CD4-positive, alpha-beta T cell (primary cell): ENCODE measurements at regions not wholly inside any gene's neighbourhood (a gene's known extent, or its start where the extent isn't known, plus 50 kb on each side); places are given as distances from the start of the nearest gene placed in this dataset.

ENCODE experiments used
- ATAC-seq: fragments of 200-7000 bp; cut with Tn5 transposase; one replicate; pipeline ENCODE4 v1.10.0; 2022; ENCODE audit warnings: mild to moderate bottlenecking; ENCODE audit not compliant: poor library complexity
- CTCF ChIA-PET: fragments of 350-600 bp; sonication (Branson Sonifier 250); formaldehyde crosslinking; loops from one replicate; lab custom pipeline; 2021; ENCODE audit warnings: antibody characterized with exemption, inconsistent platforms; lab: Charles Lee
- POLR2A ChIA-PET: fragments of 350-600 bp; sonication (Branson Sonifier 250); formaldehyde crosslinking; loops from one replicate; lab custom pipeline; 2021; ENCODE audit warnings: antibody characterized with exemption, inconsistent platforms; lab: Charles Lee
- DNase-seq, 14 experiments: peaks; one replicate each; pipeline ENCODE4 v3.0.0-alpha.2; 2013 to 2020; ENCODE audit warnings: mixed read lengths in 2 of 14
- H3K27ac ChIP-seq, 2 donors: one replicate each; pipeline versions ENCODE4 v1.5.1 to v1.7.0; 2013; ENCODE audit warnings: low read length in 2 of 2, low read depth in 1 of 2, mild to moderate bottlenecking in 1 of 2
- H3K27me3 ChIP-seq, 2 experiments: 1 replicate in 1 of 2; 2 replicates in 1 of 2; pipeline versions ENCODE4 v1.6.1 to v1.7.0; 2013; ENCODE audit warnings: low read length in 2 of 2, control low read depth in 1 of 2, mild to moderate bottlenecking in 1 of 2, moderate library complexity in 1 of 2; ENCODE audit not compliant: insufficient read depth in 2 of 2, control insufficient read depth in 1 of 2
- H3K36me3 ChIP-seq: one replicate; pipeline ENCODE4 v1.6.1; 2013; ENCODE audit warnings: low read length, control low read depth; ENCODE audit not compliant: insufficient read depth
- H3K4me1 ChIP-seq: one replicate; pipeline ENCODE4 v1.6.1; 2013; ENCODE audit warnings: low read length, control low read depth; ENCODE audit not compliant: insufficient read depth
- H3K4me3 ChIP-seq: one replicate; pipeline ENCODE4 v1.5.1; 2013; ENCODE audit warnings: mild to moderate bottlenecking, low read length, moderate library complexity
- H3K9me3 ChIP-seq, 2 experiments: 1 replicate in 1 of 2; 2 replicates in 1 of 2; pipeline versions ENCODE4 v1.6.1 to v1.7.0; 2013; ENCODE audit warnings: low read length in 2 of 2, mild to moderate bottlenecking in 2 of 2, control low read depth in 1 of 2, moderate library complexity in 1 of 2; ENCODE audit not compliant: control insufficient read depth in 1 of 2, insufficient read depth in 1 of 2
- H3K27ac Mint-ChIP-seq: one replicate; pipeline ENCODE4 v1.8.0; 2020; ENCODE audit warnings: mixed read lengths
- H3K27me3 Mint-ChIP-seq: one replicate; pipeline ENCODE4 v1.8.0; 2021; ENCODE audit warnings: mixed read lengths
- H3K36me3 Mint-ChIP-seq: one replicate; pipeline ENCODE4 v1.8.0; 2021; ENCODE audit warnings: low read depth, mixed read lengths
- H3K4me1 Mint-ChIP-seq: one replicate; pipeline ENCODE4 v1.8.0; 2021; ENCODE audit warnings: low read depth, mixed read lengths
- H3K4me3 Mint-ChIP-seq: one replicate; pipeline ENCODE4 v1.8.0; 2020; ENCODE audit warnings: mild to moderate bottlenecking, mixed read lengths
- H3K9me3 Mint-ChIP-seq: one replicate; pipeline ENCODE4 v1.8.0; 2020; ENCODE audit warnings: mixed read lengths
- CTCF ChIP-seq: fragments of 200-600 bp; IDR thresholded peaks from one replicate; pipeline ENCODE4 v1.8.0; 2022; ENCODE audit warnings: antibody characterized with exemption, mild to moderate bottlenecking
- intact Hi-C, 2 experiments: fragments of 100-400 bp; cut with DNase I in 1 of 2; cut with micrococcal nuclease in 1 of 2; formaldehyde crosslinking; loops; one replicate each; pipeline versions ENCODE4 v1.15.1 to v1.9.0; 2023 to 2025; cut with DNase I, micrococcal nuclease

GRCh38 chr5:58259685-58260152 lies 200.2 kb downstream of the PLK2 start:
- no peaks in the 10 kb centered on the region for H3K9me3 ChIP-seq
- POLR2A ChIA-PET: no interaction called here

DNA sequence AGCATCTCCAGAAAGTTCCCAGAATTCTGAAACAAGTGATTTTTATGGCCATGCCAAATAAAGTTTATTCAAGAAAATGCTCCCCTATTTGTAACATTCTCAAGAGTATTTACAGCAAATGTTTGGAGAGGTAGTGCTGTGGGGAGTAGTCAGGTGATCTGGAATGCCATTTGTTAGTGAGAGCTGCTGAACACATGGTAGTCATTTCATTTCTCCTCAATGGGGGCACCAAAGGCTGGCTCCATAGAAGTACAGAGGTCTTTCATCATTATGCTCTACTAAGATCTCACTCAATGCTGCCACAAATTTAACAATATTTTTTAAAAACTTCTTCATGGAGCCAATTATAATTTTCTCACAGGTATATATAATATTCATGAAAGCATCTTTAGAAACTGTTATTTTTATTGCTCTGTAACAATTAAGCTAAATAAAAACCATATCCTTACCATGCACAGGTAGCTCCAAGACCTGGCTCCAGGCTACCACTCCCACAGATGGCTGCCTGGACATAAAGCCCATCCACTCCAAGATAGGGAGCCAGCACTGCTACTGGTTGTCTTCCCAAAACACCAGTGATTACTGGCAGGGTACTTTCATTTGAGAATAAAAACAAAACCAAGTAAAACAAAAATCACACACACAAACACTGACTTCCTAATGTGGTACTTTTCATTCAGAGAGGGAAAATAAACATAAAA lies 200.8 kb downstream of the PLK2 start:
- H3K4me1 Mint-ChIP-seq: no peaks in the 10 kb centered on the region
- no peak for TF ChIP-seq CTCF
- no peak overlapping the region for H3K4me3 Mint-ChIP-seq
- no peak for DNase-seq
- intact Hi-C loops: no loop called here
- Histone ChIP-seq H3K4me3 (no peak overlapping the region), H3K27me3 (no peaks in the 10 kb centered on the region), H3K4me1 (no peaks in the 10 kb centered on the region), H3K27ac (no peak overlapping the region), H3K36me3 (no peaks in the 10 kb centered on the region), H3K9me3 (no peaks in the 10 kb centered on the region)
- ChIA-PET POLR2A (no interaction called here), CTCF (no interaction called here)
- H3K27ac Mint-ChIP-seq: no peak overlapping the region
- H3K27me3 Mint-ChIP-seq: peaks cover 6% of the 10 kb centered on the region
- H3K9me3 Mint-ChIP-seq: no peaks in the 10 kb centered on the region
- H3K36me3 Mint-ChIP-seq: no peaks in the 10 kb centered on the region
- ATAC-seq: no peak

More at GRCh38 chr5:58259685-58260152, 200.2 kb downstream of the PLK2 start:
- intact Hi-C loops: no loop called here
- H3K27ac Mint-ChIP-seq: no peak overlapping the region
- CTCF ChIA-PET: no interaction called here
- DNase-seq: no peak
- H3K9me3 Mint-ChIP-seq: no peaks in the 10 kb centered on the region
- no peaks in the 10 kb centered on the region for H3K36me3 Mint-ChIP-seq
- no peaks in the 10 kb centered on the region for H3K4me1 Mint-ChIP-seq
- no peak for TF ChIP-seq CTCF
- no peak overlapping the region for H3K27ac ChIP-seq
- peaks cover 6% of the 10 kb centered on the region for H3K27me3 Mint-ChIP-seq
- no peaks in the 10 kb centered on the region for H3K27me3 ChIP-seq
- no peaks in the 10 kb centered on the region for H3K36me3 ChIP-seq
- H3K4me1 ChIP-seq: no peaks in the 10 kb centered on the region
- H3K4me3 Mint-ChIP-seq: no peak overlapping the region
- H3K4me3 ChIP-seq: no peak overlapping the region
- ATAC-seq: no peak

DNA sequence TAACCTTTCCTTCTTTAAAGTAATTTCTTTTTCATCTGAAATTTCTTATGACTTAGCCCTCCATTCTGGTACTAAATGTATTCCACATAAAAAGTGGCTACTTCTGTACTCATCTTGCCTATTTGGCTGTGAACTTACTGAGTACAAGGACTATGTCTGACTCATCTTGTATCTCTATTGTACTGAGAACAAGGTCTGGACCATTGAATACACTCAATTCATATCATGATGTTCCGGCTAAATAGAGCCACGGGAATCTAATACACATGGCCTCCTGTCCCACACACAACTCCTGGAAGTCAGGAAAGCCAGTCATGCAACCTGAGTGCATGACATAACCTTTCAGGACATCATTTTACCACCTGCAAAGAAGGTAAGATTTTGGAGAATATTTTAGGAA lies 203.9 kb downstream of the PLK2 start:
- H3K4me1 ChIP-seq: no peaks in the 10 kb centered on the region
- ChIA-PET POLR2A (no interaction called here), CTCF (no interaction called here)
- no peaks in the 10 kb centered on the region for H3K4me1 Mint-ChIP-seq
- no peak overlapping the region for H3K4me3 ChIP-seq
- H3K27me3 Mint-ChIP-seq: peaks cover 6% of the 10 kb centered on the region
- no peaks in the 10 kb centered on the region for H3K9me3 Mint-ChIP-seq
- no peak for TF ChIP-seq CTCF
- H3K27me3 ChIP-seq: no peaks in the 10 kb centered on the region
- no peak overlapping the region for H3K27ac ChIP-seq
- intact Hi-C loops: no loop called here
- H3K27ac Mint-ChIP-seq: no peak overlapping the region
- H3K36me3 ChIP-seq: no peaks in the 10 kb centered on the region
- ATAC-seq: no peak
- no peak overlapping the region for H3K4me3 Mint-ChIP-seq
- no peaks in the 10 kb centered on the region for H3K9me3 ChIP-seq
- H3K36me3 Mint-ChIP-seq: no peaks in the 10 kb centered on the region
- DNase-seq: no peak
